ENCODE measurements at regions not wholly inside any gene's neighbourhood (a gene's known extent, or its start where the extent isn't known, plus 50 kb on each side); places are given as distances from the start of the nearest gene placed in this dataset.

- no peak for TF ChIP-seq CTCF (IDR thresholded peaks at IDR 0.05; ENCODE audit: low read length)
- no peak for TF ChIP-seq EZH2 (IDR thresholded peaks at IDR 0.05; ENCODE audit: borderline replicate concordance, low read length)
Observed at GRCh38 chrX:52577464-52578173, 60.8 kb upstream of the XAGE1B start.
